ENCODE measurements at regions not wholly inside any gene's neighbourhood (a gene's known extent, or its start where the extent isn't known, plus 50 kb on each side); places are given as distances from the start of the nearest gene placed in this dataset.

GRCh38 chr20:60851826-60852704, 400.0 kb upstream of the CDH4 start (continued):
- TF ChIP-seq POLR2A (IDR thresholded peaks at IDR 0.05; ENCODE audit: low read depth, low read length): no peak

DNA sequence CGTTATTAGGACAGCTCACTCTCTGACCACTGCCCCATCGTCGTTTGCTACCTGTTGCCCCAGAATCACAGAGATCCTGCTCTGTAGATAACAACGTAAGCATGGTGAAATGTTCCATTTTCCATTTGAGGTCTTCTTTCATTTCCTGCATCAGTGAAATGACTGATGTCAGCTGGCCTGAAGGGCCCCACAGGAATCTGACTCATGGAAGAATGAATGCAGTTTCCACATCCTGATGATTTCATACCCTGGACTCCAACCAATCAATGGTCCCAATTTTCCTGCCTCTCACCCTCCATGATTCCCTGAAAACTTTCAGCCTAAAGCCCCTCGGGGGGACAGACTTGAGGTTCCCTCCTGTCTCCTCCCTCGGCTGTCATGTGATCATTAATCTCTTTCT, 394.4 kb upstream of the CDH4 start:
- Histone ChIP-seq H3K79me1 (ENCODE audit: low read depth in 1 of 2, low read length in 2 of 2) (no peaks in the 10 kb centered on the region), H3K4me3 (ENCODE audit: insufficient read depth, low read depth, low read length) (no peak overlapping the region), H3K4me2 (ENCODE audit: low read depth, low read length) (no peak overlapping the region), H3K36me3 (ENCODE audit: control insufficient read depth, insufficient read depth, low read length) (no peaks in the 10 kb centered on the region), H4K20me1 (ENCODE audit: insufficient read depth, low read length) (no peaks in the 10 kb centered on the region), H3K23ac (ENCODE audit: low read depth, low read length) (no peak overlapping the region), H4K8ac (ENCODE audit: low read depth in 2 of 2, low read length in 2 of 2) (no peak overlapping the region), H2BK5ac (ENCODE audit: low read depth, low read length, poor library complexity, severe bottlenecking) (no peak overlapping the region), H2BK120ac (ENCODE audit: low read depth, low read length) (no peak overlapping the region), H2BK20ac (ENCODE audit: low read depth, low read length) (no peak overlapping the region), H2AFZ (replicated peaks; ENCODE audit: low read length, poor library complexity) (no peak overlapping the region), H2AK5ac (ENCODE audit: low read depth, low read length) (no peak overlapping the region), H3K27me3 (ENCODE audit: control insufficient read depth, insufficient read depth, low read length) (no peaks in the 10 kb centered on the region), H2AK9ac (replicated peaks; ENCODE audit: low read depth, low read length, poor library complexity) (no peak overlapping the region), H3K56ac (ENCODE audit: extremely low read depth, insufficient read depth, low read length) (no peak overlapping the region), H4K5ac (ENCODE audit: low read depth, low read length) (no peak overlapping the region), H3K9me1 (ENCODE audit: insufficient read depth, low read length) (no peaks in the 10 kb centered on the region), H3K18ac (ENCODE audit: low read depth, low read length) (no peak overlapping the region), H3K27ac (ENCODE audit: insufficient read depth, low read length) (no peak overlapping the region), H3K4ac (ENCODE audit: low read depth, low read length) (no peak overlapping the region), H4K91ac (ENCODE audit: insufficient read depth, low read depth, low read length) (no peak overlapping the region), H3K14ac (replicated peaks; ENCODE audit: low read depth, low read length) (no peak overlapping the region), H3K4me1 (ENCODE audit: control insufficient read depth, insufficient read depth, low read length) (no peaks in the 10 kb centered on the region), H2BK15ac (ENCODE audit: low read depth, low read length) (no peak overlapping the region), H3K9me3 (ENCODE audit: control insufficient read depth, insufficient read depth, low read length) (peaks cover 16% of the 10 kb centered on the region), H3K9ac (ENCODE audit: low read depth, low read length) (no peak overlapping the region)
- TF ChIP-seq MXI1 (IDR thresholded peaks at IDR 0.05; ENCODE audit: borderline replicate concordance, low read depth, low read length) (no peak), RAD21 (IDR thresholded peaks at IDR 0.05; ENCODE audit: low read length) (no peak), BHLHE40 (IDR thresholded peaks at IDR 0.05; ENCODE audit: low read depth, low read length) (no peak), RCOR1 (IDR thresholded peaks at IDR 0.05; ENCODE audit: insufficient replicate concordance, low read length) (no peak), POLR2A (IDR thresholded peaks at IDR 0.05; ENCODE audit: low read depth, low read length) (no peak), FOS (IDR thresholded peaks at IDR 0.05; ENCODE audit: low read depth, low read length) (no peak), RFX5 (IDR thresholded peaks at IDR 0.05; ENCODE audit: low read depth, low read length) (no peak)
- TF ChIP-seq, protein P1, sequence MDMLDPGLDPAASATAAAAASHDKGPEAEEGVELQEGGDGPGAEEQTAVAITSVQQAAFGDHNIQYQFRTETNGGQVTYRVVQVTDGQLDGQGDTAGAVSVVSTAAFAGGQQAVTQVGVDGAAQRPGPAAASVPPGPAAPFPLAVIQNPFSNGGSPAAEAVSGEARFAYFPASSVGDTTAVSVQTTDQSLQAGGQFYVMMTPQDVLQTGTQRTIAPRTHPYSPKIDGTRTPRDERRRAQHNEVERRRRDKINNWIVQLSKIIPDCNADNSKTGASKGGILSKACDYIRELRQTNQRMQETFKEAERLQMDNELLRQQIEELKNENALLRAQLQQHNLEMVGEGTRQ (IDR thresholded peaks at IDR 0.05; ENCODE audit: low read depth, low read length): no peak
- TF ChIP-seq, protein P2, sequence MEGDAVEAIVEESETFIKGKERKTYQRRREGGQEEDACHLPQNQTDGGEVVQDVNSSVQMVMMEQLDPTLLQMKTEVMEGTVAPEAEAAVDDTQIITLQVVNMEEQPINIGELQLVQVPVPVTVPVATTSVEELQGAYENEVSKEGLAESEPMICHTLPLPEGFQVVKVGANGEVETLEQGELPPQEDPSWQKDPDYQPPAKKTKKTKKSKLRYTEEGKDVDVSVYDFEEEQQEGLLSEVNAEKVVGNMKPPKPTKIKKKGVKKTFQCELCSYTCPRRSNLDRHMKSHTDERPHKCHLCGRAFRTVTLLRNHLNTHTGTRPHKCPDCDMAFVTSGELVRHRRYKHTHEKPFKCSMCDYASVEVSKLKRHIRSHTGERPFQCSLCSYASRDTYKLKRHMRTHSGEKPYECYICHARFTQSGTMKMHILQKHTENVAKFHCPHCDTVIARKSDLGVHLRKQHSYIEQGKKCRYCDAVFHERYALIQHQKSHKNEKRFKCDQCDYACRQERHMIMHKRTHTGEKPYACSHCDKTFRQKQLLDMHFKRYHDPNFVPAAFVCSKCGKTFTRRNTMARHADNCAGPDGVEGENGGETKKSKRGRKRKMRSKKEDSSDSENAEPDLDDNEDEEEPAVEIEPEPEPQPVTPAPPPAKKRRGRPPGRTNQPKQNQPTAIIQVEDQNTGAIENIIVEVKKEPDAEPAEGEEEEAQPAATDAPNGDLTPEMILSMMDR (conservative IDR thresholded peaks at IDR 0.05; ENCODE audit: low read depth, low read length): no peak
- dilution Hi-C loops (cut with HindIII; ENCODE audit: low sequenced_read_pairs, unreplicated experiment) (no loop called here), intact Hi-C loops (cut with micrococcal nuclease) (no loop called here), in situ Hi-C loops (cut with MboI; ENCODE audit: low sequenced_read_pairs) (no loop called here)
- WGBS, 2 experiments (ENCODE audit: extremely low coverage in 2 of 2, insufficient read length in 1 of 2): 60% methylated on average over 1 of the region's 6 CpGs; no CpG with 5 or more reads in 1 of the 2 experiments
- DNase-seq (peak; percentile 43), ATAC-seq (ENCODE audit: low read depth) (no peak)
- POLR2A ChIA-PET (ENCODE audit: unreplicated experiment): no interaction called here
- CTCF ChIA-PET: no interaction called here
- no TSS peak for BruUV-seq (replicated peaks)
